Fibroblast of peridontal ligament (primary cell): ENCODE measurements at regions not wholly inside any gene's neighbourhood (a gene's known extent, or its start where the extent isn't known, plus 50 kb on each side); places are given as distances from the start of the nearest gene placed in this dataset.
"Not testable (repeated sequence)": the region's sequence is repeated elsewhere in the genome, so short reads cannot be mapped to it uniquely, and the experiment has no call there.

Source experiments
- DNase-seq: peaks from one replicate; pipeline ENCODE4 v3.0.0-alpha.2; 2010; ENCODE audit errors: extremely low read depth

DNA sequence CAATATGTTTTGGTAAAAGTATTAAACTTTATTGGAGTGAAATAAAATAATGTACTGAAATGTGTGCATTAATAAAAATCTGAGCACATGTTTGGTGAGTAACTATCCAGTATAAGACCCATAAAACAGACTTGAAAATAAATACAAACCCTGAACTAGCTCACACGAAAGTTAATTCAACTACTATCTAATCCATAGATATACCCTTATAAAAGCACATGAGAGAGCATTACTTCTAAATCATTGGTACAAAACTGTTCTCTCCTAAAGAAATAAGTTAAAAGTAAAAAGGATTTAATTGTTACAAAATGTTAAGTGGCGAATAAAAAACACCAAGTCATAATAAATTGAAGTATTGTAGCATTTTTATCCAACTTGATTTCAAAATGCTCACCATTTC is 295.6 kb downstream of the PTPRC start:
- no peak for DNase-seq

DNA sequence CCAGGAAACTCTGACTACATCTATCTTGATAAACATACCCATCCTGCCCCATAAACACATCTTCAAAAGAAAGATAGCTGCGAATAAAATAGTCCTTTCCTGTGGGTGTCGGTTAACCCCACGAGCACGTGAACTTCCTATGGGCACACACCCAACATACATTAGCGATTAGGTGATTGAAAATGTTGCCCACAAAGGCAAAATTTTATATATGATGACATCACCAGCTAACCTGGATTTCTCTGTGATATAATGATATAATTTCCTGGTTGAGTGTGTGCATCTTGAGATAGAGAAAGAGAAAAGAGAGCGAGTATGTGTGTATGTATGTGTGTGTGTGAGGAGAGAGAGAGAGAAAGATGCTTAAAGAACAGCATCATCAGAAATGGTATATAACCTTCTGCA is 296.1 kb downstream of the PTPRC start:
- peak; percentile 22 for DNase-seq

DNA sequence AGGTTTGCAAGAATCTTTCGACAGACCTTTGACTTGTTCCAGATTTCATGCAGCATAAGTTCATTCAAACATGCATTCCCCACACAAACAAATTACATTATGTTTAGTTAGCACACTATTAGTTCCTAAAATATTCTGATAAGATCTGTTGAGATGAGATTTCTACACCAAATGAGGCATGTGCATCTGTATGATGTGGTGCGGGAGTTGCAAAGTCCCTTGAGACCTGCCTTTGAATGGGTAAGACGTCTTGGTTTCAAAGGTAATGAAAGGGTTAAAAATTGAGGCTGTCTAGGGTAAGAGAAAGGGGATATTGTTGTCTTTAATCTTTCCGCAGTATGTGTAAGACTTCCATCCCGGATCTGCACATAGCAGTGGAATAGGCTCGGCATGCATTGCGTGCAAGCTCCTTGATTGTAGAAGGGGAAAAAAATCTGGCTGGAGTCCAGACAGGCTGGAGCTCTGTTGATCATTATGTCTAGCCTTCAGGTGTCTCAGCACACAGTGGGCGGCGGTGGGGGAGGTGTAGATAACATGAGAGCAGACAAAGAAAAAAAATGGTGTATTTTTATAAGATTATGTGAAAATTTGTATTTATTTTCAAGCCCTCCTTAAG is 296.6 kb downstream of the PTPRC start:
- peak; percentile 93 for DNase-seq

DNA sequence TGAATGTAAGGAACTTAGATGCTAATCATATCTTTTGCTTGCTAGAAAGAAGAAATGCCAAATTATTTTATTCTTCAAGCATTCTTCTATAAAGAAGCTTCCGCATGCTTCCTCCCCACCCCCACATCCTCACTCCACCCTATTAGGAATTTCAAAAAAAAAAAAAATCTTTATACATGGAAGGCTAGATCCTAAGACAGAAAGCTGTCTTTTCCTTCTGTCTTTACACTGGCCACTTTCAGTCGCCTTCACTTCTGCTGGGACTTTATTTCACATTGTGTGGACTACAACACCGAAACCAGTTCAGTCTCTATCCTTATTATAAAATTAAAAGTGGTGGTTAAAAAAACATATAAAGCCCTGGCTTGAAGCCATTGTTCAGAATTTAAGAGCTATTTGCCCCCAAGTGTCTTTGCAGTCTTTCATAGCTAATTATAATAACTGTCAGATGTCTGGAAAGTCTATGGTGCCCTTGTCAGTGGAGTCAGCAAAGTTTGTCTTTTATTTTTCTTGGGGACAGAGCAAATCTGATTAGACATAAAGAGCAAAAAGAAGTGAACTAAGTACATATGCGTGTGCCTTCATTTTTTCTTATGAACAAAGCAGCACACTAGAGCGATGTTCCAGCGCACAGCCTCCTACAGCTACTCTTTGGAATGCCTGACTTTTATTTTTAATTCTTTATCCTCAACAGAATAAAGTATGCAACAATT is 297.7 kb downstream of the PTPRC start:
- DNase-seq = peak; percentile 59

DNA sequence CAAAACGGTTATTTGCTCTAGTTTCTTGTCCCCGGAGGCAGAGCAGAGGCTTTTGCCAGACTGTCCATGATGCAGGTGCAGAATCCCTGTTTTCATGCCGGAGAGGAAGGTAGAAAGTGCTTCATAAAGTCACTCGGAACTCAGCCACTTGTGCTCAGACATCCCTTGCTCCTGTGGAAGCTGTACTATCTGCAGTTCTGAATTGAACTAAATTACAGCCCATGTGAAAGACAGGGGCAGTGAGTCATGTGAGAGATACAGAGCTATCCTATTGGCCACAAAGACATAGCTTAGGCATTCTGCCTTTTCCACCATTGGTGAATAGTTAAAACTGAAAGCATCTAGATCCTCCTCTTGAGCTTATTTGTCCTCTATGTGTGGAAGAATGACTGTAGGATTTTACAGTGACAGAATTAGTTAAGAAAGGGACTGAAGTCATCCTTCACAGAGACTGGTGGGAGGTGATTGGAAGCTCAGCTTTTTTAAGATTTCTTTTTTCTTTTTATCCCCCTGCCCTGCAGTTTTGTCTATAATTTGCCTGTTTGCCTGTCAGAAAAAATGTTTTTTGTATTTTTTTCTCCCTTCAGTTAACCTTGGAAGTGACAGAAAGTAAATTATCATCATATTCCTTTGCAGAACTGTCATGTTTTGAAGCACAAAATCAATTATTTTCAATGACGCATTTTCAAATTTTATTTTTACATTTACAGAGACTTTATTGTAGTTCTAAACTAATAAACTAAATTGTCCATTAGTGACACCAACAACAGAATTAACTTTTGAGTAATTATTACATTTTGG is 298.6 kb downstream of the PTPRC start:
- DNase-seq = peak; percentile 95

DNA sequence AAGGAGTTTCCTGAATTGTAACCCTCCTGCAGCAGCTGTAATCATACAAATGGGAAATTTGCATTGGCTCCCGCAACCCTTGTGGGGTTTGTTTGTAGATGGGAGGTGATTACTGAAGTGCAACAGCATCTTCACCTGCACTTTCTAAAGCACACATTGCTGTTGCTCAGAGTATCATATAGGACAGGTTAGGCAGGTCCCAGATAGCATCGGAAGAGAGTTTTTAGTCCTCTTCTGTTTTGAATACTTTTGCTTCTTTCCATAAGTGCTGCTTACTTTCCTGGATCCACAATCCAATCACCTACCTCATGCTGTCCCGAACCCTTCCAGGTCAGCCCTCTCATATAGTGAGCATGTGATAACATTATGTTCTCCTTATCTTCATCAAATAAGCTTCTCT is 300.4 kb downstream of the PTPRC start:
- no peak for DNase-seq

DNA sequence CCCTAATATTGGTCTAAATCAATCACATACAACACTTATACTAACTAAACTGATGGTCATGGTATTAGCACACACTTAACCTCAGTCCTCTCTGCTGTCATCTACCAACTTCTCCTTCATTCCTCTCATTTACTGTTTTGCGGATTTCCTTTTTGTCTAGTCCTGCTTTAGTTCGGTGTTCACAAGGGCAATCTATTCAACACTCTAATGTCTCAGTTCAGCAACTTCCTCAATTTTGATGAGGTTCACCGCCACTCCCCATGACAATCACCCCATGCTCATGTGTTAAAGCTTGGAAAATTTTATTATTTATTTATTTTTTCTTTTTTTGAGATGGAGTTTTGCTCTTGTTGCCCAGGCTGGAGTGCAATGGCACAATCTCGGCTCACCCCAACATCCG is 301.1 kb downstream of the PTPRC start:
- DNase-seq = no peak

DNA sequence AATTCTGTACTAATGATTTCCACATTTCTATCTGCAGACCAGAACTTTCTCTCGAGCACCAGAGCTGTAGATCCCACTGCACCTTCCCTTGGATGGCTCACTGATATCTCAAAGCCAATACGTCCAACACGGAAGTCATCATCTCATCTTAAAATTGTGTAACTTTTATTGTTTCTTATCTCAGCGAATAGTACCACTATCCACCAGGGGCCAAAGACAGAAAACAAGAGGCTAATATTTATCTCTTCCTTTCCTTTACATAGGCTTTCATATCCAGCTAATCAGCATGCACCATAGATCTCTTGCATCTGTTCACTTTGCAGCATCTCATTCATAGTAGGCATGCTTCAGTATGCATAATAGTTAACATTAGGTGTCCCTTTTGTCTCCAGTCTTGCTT is 303.6 kb downstream of the PTPRC start:
- DNase-seq = no peak

DNA sequence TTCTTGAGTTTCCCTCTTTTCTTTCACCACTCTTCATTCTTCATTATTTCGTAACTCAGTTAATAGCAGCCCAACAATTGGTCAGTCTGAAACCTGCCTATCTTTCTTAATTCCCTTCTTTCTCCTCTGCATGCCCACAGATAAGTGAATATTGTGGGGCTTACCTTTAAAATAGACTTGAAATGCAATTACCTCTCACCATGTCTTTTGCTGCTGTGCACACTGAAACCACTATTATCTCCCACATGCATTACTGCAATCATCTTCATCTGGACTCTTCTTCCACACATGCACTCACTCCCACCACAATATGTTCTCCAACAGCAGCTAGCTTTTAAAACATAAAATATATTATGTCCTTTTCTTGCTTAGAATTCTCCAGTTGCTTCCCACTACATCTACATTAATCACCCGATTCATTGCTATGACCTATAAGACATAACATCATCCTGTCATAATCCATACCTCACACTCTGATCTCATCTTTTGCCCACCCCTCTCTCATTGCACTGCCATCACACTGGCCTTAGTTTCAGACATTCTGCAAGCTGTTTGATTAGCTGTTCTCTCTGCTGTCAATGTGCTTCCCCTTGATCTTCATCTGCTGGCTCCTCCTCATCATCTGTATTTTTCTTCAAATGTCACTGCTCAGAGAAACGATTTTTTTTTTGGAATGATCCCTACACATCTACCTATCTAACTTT is 304.8 kb downstream of the PTPRC start:
- DNase-seq = no peak

DNA sequence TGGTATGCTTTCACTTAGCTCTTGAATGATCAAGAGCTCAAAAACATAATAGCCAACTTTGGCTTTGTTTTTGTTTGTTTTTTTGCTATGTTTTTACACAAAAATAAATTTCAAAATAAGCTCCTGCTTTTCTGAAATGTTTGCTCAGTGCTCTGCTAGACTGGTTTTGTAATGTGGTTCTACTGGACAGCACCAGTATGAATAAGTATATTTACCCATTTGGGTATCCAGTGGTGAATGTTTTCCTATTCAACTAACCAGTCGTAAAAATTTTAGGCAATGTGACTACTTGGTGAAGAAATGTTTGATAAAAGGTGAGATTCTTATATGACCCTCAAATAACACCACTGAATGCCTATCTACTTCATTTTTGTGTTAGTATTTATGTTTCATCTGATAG is 308.6 kb downstream of the PTPRC start:
- no peak for DNase-seq

DNA sequence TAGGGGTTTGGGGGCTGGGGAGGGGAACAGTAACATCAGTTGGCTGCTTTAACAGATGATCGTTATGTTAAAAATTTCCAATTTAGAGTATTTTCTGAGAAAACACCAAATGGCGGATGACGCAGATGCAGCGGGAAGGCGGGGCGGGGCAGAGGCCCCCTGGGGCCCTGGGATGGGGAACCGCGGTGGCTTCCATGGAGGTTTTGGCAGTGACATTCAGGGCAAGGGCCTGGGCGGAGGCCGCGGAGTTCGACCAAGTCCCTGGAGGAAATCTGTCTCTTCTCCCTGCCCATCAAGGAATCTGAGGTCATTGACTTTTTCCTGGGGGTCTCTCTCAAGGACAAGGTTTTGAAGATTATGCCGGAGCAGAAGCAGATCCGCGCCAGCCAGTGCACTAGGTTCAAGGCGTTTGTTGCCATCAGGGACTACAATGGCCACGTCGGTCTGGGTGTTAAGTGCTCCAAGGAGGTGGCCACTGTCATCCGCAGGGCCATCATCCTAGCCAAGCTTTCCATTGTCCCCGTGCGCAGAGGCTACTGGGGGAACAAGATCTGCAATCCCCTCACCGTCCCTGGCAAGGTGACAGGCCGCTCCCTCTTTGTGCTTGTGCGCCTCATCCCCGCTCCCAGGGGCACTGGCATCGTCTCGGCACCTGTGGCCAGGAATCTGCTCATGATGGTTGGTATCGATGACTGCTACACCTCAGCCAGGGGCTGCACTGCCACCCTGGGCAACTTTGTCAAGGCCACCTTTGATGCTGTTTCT is 310.2 kb downstream of the PTPRC start:
- DNase-seq = no peak

DNA sequence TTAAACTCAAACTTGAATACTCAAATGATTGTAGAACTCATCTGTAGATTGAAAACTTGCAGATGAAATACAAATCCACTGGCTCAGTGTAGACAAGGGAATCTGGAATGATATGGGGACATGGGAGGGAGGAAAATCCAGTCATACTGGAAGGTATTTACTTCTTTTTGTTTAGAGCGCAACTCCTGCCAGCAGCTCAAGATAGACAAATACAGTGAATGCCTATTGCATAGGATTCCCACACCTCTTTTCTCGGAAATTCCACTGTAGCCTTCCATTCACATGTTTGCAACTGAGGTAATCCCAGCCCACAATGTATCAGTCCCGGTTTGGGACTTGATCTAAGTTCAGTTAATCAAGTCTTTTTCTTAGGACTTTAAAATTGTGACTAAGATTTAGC is 311.2 kb downstream of the PTPRC start:
- no peak for DNase-seq

DNA sequence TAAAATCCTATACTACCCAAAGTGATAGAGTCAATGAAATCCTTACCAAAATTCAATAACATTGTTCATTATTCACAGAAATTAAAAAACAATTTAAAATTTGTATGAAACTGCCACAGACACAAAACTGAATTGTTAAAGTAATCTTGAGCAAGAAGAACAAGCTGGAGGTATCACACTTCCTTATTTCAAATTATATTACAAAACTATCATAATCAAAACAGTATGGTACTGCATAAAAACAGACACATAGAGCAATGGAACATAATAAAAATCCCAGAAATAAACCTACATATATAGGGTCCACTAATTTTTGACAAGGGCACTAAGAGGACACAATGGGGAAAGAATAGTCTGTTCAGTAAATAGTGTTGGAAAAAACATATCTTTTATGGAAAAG is 316.2 kb downstream of the PTPRC start:
- DNase-seq = no peak

DNA sequence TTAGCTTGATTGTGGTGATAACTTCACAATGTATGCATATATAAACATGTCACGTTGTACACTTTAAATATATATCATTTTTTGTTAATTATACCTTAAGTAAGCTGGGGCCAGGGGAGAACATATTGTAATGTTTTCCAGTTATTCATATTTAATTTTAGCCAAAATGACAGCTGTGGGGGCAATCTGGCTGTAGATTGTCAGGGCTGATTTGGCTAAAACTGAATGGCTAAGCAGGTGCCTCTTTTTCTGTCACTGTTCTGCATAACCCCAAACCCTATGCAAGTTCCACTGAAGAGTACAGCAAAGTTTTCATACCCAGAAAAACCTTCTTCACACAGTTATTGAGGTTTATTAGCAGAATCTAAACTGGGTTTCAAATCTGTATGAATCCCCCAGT is 318.2 kb downstream of the PTPRC start:
- no peak for DNase-seq

DNA sequence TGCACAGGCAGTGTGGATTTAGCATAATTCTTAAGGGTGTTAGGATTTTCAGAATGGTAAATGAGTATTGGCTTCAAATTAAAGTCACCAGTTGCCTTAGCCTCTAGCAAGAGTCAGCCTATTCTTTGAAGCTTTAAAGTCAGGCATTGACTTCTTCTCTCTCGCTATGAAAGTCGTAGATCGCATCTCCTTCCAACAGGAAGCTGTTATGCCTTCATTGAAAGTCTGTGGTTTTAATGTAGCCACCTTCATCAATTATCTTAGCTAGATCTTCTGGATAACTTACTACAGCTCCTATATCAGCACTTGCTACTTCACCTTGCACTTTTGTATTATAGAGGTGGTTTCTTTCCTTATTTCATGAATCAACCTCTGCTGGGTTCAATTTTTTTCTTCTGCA is 320.2 kb downstream of the PTPRC start:
- no peak for DNase-seq

DNA sequence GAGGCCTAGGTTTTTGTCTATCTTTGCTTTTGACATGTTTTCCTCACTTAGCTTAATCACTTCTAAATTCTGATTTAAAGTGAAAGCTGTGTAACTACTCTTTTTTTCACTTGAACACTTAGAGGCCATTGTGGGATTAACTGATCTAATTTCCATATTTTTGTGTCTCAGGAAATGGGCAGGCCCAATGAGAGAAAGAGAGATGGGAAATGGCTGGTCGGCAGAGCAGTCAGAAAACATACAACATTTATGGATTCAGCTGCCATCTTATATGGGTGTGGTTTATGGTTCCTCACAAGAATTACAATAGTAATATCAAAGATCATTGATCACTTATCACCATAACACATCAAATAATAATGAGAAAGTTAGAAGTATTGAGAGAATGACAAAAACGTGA is 320.8 kb downstream of the PTPRC start:
- DNase-seq = no peak

DNA sequence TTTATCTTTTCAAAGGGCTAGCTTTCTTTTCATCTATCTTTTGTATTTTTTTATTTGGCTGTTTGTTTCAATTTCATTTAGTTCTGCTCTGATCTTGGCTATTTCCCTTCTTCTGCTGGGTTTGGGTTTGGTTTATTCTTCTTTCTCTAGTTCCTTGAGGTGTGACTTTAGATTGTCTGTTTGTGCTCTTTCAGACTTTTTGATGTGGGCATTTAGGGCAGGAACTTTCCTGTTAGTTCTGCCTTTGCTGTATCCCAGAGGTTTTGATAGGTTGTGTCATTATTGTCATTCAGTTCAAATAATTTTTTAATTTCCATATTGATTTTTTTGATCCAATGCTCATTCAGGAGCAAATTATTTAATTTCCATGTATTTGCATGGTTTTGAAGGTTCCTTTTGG is 325.0 kb downstream of the PTPRC start:
- DNase-seq = not testable (repeated sequence)

DNA sequence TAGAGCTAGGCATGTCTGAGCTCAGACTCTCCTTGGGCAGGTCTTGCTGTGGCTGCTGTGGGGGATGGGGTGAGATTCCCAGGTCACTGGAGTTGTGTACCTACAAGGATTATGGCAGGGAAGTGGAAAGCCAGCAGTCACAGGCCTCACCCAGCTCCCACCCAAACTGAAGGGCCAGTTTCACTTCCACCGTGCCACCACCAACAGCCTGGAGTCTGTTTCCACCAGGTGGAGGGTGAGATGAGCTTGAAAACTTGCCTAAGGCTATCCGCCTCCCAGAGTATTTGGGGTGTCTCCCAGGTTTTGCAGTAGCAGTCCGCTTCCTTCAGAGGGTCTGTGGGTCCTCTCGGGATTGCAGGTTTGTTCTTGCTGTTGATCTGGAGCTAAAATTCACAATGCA is 327.7 kb downstream of the PTPRC start:
- no peak for DNase-seq

DNA sequence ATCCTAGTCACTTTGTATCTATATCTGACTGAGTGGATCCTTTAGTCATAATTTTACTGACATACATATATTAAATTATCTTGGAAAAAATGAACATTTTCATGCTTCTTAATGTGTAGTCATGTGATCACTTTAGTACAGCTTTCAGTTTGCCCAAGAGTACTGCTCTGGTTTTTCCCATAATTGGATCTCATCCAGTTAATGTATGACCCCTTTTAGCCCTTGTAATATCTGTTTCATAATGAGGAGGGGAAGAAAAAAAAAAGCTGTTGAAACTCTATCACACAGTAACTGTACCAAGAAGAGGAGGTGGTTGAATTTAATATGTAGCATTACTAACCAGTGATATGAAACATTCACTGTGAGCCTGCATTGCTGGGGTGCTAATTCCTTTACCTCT is 328.7 kb downstream of the PTPRC start:
- DNase-seq = no peak

DNA sequence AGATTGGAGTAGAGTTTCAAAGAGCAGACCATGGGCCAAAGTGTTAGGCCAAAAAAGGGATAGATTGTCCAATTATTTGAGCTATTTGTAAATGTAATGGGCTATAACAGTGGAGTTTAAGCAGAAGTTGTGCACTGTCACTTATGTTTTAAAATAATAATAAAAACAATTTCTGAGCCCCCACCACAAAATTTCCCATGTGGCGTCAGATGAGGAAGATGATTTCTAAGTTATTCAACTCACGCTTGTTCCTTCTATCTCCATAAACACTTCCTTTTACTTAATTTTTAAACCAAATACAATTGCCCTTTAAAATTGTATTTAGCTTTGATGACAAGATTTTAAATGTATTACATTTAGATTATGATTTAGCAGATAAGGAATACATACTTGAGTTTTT is 330.0 kb downstream of the PTPRC start:
- no peak for DNase-seq

DNA sequence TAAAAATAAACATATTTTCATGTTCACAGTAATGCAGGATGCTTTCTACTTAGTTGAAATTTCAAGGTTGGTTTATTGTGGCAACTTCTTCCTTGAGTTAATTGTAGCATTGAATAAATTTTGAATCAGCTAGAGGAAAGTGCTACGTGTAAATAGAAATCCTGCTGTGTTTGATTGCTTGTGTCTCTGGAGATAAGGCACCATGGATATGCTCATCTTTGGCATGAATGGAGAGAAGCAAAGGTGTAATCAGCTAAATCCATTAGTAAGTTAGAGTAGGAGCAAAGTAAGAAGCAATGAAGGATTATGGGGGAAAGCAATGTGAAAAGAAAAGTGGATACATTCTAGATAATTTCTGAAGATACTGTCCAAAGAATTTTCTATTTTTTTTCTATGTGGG is 331.1 kb downstream of the PTPRC start:
- no peak for DNase-seq

DNA sequence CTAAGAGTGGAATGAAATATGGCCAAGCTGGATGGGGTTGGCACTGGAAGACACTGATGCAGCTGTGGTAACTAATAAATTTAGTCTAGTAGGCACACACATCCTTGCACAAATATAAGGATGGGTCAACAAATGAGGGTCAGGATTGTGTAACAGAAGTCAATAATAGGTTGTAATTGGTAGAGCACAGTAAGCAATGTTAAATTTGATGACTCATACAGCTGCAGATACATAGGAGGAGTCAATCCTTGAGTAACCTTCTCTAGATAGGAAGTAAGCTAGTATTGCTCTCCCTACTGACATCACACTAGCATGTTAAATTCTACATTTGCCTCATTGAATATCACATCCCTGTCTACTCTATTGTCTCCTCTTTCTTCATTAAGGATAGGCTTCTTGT is 332.1 kb downstream of the PTPRC start:
- DNase-seq = peak; percentile 54
